ENCODE measurements at regions not wholly inside any gene's neighbourhood (a gene's known extent, or its start where the extent isn't known, plus 50 kb on each side); places are given as distances from the start of the nearest gene placed in this dataset.

DNA sequence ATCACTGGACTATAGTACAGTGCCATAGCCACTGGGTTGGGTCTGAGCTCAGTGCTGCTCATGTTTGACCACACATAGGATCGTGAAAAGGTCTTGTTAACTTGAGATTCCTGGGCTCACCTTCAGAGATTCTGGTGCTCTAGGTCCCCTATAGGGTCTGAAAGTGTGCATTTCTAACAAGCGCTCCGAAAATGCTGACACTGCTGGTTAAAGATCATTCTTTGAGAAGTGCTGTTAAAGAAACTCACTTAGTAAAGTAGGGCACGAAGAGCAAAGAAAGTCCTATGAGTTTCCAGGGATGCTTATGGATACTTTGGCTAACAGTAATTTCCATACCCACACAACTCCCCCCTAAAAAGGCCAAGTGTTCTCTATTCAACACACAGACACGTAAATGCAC lies 108.1 kb upstream of the PAX6 start:
- H3K27ac Mint-ChIP-seq = no peak overlapping the region
- no peaks in the 10 kb centered on the region for H4K20me1 ChIP-seq (ENCODE audit: control insufficient read depth, insufficient read depth, insufficient read length)

More for the DNA sequence above, 108.1 kb upstream of the PAX6 start:
- Histone ChIP-seq H3K79me2 (ENCODE audit: insufficient read depth, low read length) (no peaks in the 10 kb centered on the region), H3K4me1 (ENCODE audit: insufficient read depth, low read length) (no peaks in the 10 kb centered on the region), H2BK12ac (ENCODE audit: insufficient read length, low read depth, low read length) (no peak overlapping the region), H2BK15ac (ENCODE audit: low read depth, low read length) (no peak overlapping the region), H2BK5ac (ENCODE audit: insufficient read length, low read length) (no peak overlapping the region), H3K56ac (ENCODE audit: insufficient read length, low read depth, low read length) (no peak overlapping the region), H3K4ac (ENCODE audit: low read depth, low read length) (no peak overlapping the region), H3K9ac (ENCODE audit: extremely low read depth, insufficient read length, low read length) (no peak overlapping the region), H3K18ac (ENCODE audit: insufficient read length, low read depth, low read length) (no peak overlapping the region), H3K79me1 (ENCODE audit: insufficient read depth, low read depth, low read length, poor library complexity, severe bottlenecking) (no peaks in the 10 kb centered on the region), H2BK20ac (ENCODE audit: low read depth, low read length, poor library complexity, severe bottlenecking) (no peak overlapping the region), H3K23ac (ENCODE audit: insufficient read length, low read depth, low read length) (no peak overlapping the region), H3K27ac (ENCODE audit: insufficient read length, low read depth, low read length) (no peak overlapping the region), H4K8ac (replicated peaks; ENCODE audit: insufficient read length, low read depth, low read length) (no peak overlapping the region), H3T11ph (ENCODE audit: low read length) (no peak overlapping the region), H2AFZ (ENCODE audit: low read length) (no peak overlapping the region), H2AK5ac (ENCODE audit: insufficient read length, low read length) (no peak overlapping the region), H3K9me3 (ENCODE audit: control insufficient read depth, low read depth, low read length) (no peaks in the 10 kb centered on the region), H2BK120ac (ENCODE audit: low read depth, low read length, poor library complexity, severe bottlenecking) (no peak overlapping the region), H4K5ac (ENCODE audit: insufficient read length, low read depth, low read length) (no peak overlapping the region), H4K91ac (ENCODE audit: insufficient read length, low read depth, low read length) (no peak overlapping the region), H3K4me2 (ENCODE audit: insufficient read depth, insufficient read length, low read length) (no peak overlapping the region), H3K14ac (ENCODE audit: insufficient read depth, low read length) (no peak overlapping the region), H3K27me3 (ENCODE audit: insufficient read depth, low read length) (no peaks in the 10 kb centered on the region), H3K23me2 (ENCODE audit: insufficient read length, low read depth, low read length, poor library complexity, severe bottlenecking) (no peaks in the 10 kb centered on the region)
- Mint-ChIP-seq H3K36me3 (ENCODE audit: insufficient read depth in 1 of 3, low read depth in 3 of 3) (no peaks in the 10 kb centered on the region), H3K9me3 (no peaks in the 10 kb centered on the region), H3K4me1 (no peaks in the 10 kb centered on the region), H3K4me3 (no peak overlapping the region), H3K27me3 (ENCODE audit: low read depth) (peaks cover 8% of the 10 kb centered on the region; the same call in 1 of the 2 replicates)
- no peak for DNase-seq
- TF ChIP-seq, protein P1, sequence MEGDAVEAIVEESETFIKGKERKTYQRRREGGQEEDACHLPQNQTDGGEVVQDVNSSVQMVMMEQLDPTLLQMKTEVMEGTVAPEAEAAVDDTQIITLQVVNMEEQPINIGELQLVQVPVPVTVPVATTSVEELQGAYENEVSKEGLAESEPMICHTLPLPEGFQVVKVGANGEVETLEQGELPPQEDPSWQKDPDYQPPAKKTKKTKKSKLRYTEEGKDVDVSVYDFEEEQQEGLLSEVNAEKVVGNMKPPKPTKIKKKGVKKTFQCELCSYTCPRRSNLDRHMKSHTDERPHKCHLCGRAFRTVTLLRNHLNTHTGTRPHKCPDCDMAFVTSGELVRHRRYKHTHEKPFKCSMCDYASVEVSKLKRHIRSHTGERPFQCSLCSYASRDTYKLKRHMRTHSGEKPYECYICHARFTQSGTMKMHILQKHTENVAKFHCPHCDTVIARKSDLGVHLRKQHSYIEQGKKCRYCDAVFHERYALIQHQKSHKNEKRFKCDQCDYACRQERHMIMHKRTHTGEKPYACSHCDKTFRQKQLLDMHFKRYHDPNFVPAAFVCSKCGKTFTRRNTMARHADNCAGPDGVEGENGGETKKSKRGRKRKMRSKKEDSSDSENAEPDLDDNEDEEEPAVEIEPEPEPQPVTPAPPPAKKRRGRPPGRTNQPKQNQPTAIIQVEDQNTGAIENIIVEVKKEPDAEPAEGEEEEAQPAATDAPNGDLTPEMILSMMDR (conservative IDR thresholded peaks at IDR 0.05) = no peak
- no CpG with 5 or more reads among the region's 5 CpGs for WGBS (ENCODE audit: extremely low coverage, insufficient read length, low lambda C conversion rate)
